Sigmoid colon (tissue), 6 donors: ENCODE measurements at regions not wholly inside any gene's neighbourhood (a gene's known extent, or its start where the extent isn't known, plus 50 kb on each side); places are given as distances from the start of the nearest gene placed in this dataset.

Experiments used
- DNase-seq: peaks from one replicate; pipeline ENCODE4 v3.0.0-alpha.2; 2019
- H3K27ac ChIP-seq, 4 donors: fragments of 200-600 bp; sonication (generic); one replicate each; pipeline ENCODE4 v1.5.1; 2016 to 2019; ENCODE audit warnings: mild to moderate bottlenecking in 1 of 4
- H3K27me3 ChIP-seq, 3 donors: fragments of 200-600 bp; sonication (generic); one replicate each; pipeline ENCODE4 v1.5.1; 2019; ENCODE audit warnings: mild to moderate bottlenecking in 1 of 3
- H3K36me3 ChIP-seq, 4 donors: fragments of 200-600 bp; sonication (generic); one replicate each; pipeline ENCODE4 v1.5.1; 2016 to 2019
- H3K4me1 ChIP-seq, 4 donors: fragments of 200-600 bp; sonication (generic); one replicate each; pipeline ENCODE4 v1.5.1; 2017 to 2019
- H3K4me3 ChIP-seq, 4 donors: fragments of 200-600 bp; sonication (generic); one replicate each; pipeline ENCODE4 v1.5.1; 2017 to 2019; ENCODE audit warnings: mild to moderate bottlenecking in 2 of 4, moderate library complexity in 1 of 4
- H3K9me3 ChIP-seq, 4 donors: fragments of 200-600 bp in 3 of 4; sonication (generic) in 3 of 4; one replicate each; pipeline versions ENCODE4 v1.5.1 to v1.6.1; 2013 to 2019
- EP300 ChIP-seq, 4 donors: sonication (generic); formaldehyde crosslinking; IDR thresholded peaks; one replicate each; pipeline ENCODE4 v1.6.1; 2017; ENCODE audit warnings: antibody characterized with exemption in 4 of 4
- POLR2A ChIP-seq, 2 donors: fragments of 450-650 bp; IDR thresholded peaks; one replicate each; pipeline ENCODE4 v1.6.1; 2016; ENCODE audit warnings: antibody characterized with exemption in 2 of 2, mild to moderate bottlenecking in 2 of 2, moderate library complexity in 2 of 2
- POLR2AphosphoS5 ChIP-seq, 4 donors: sonication (generic); formaldehyde crosslinking; IDR thresholded peaks; one replicate each; pipeline ENCODE4 v1.6.1; 2017; ENCODE audit warnings: antibody characterized with exemption in 4 of 4
- WGBS, 2 donors: extraction: QIAGEN DNeasy Blood & Tissue Kit; methylation state at CpG; one replicate each; pipeline ENCODE4 v1.1.7; 2013; 5-methylcytosine and 5-hydroxymethylcytosine counted together
- intact Hi-C: fragments of 100-400 bp; cut with DNase I; formaldehyde crosslinking; loops from one replicate; pipeline ENCODE4 v1.15.1; 2023
- TF ChIP-seq, protein P1 (sequence below), 4 experiments: fragments of 450-650 bp in 3 of 4; fragments of 200-600 bp in 1 of 4; IDR thresholded peaks; one replicate each; pipeline ENCODE4 v1.5.1; 2016 to 2019; ENCODE audit warnings: antibody characterized with exemption in 4 of 4, mild to moderate bottlenecking in 3 of 4, moderate library complexity in 2 of 4
- donor health status: healthy with polysubstance abuse.
- donor health status: healthy.

DNA sequence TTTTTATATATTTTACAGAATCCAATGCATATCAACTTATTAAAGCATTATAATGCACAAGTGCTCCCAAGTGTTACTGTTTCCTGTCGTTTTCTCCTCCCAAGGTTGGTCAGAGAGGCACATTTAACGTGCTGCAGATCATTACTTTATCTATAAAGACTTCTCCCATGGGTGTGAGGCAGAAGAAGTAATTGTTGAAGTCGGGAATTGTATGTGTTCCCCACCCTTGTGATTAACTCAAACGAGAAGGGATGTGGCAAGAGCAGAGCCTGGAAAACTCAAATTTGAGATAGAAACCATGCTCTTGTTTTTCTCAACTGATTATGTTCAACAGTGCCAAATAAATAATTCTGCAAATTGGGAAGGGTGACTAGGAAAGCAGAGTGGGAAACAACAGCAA lies 412.5 kb upstream of the ADAMTS5 start:
- 25 to 39% methylated on average over 4 of the region's 4 CpGs for WGBS, 2 donors
- intact Hi-C loops, result no loop called here
- Histone ChIP-seq H3K9me3 (no peaks in the 10 kb centered on the region), H3K27me3 (no peaks in the 10 kb centered on the region), H3K36me3 (no peaks in the 10 kb centered on the region), H3K4me3 (no peak overlapping the region), H3K27ac (no peak overlapping the region), H3K4me1 (no peaks in the 10 kb centered on the region)
- DNase-seq, result no peak
- TF ChIP-seq POLR2AphosphoS5 (IDR thresholded peaks at IDR 0.05), result no peak
- TF ChIP-seq EP300 (IDR thresholded peaks at IDR 0.05), result no peak
- TF ChIP-seq, protein P1, sequence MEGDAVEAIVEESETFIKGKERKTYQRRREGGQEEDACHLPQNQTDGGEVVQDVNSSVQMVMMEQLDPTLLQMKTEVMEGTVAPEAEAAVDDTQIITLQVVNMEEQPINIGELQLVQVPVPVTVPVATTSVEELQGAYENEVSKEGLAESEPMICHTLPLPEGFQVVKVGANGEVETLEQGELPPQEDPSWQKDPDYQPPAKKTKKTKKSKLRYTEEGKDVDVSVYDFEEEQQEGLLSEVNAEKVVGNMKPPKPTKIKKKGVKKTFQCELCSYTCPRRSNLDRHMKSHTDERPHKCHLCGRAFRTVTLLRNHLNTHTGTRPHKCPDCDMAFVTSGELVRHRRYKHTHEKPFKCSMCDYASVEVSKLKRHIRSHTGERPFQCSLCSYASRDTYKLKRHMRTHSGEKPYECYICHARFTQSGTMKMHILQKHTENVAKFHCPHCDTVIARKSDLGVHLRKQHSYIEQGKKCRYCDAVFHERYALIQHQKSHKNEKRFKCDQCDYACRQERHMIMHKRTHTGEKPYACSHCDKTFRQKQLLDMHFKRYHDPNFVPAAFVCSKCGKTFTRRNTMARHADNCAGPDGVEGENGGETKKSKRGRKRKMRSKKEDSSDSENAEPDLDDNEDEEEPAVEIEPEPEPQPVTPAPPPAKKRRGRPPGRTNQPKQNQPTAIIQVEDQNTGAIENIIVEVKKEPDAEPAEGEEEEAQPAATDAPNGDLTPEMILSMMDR (IDR thresholded peaks at IDR 0.05), result no peak
- TF ChIP-seq POLR2A (IDR thresholded peaks at IDR 0.05), result no peak

DNA sequence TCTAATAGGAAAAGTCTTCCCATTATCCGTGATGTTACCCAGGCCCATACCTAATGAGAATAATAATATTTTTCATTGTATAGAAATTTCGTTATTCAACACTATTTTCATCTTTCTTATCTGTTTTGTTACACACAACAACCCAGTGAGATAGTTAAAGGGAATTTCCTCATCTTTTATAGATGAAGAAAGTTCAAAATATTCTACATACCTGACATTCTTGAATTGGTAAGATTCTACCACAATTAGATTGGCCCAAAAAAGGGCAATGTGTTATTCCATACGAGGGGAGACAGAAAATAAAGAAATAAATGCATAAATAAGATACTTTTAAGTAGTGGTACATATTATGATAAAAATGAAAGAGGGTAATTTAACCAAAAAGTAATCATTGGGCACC lies 405.5 kb upstream of the ADAMTS5 start:
- Histone ChIP-seq H3K27me3 (no peaks in the 10 kb centered on the region), H3K4me3 (no peak overlapping the region), H3K27ac (no peak overlapping the region), H3K9me3 (no peaks in the 10 kb centered on the region), H3K36me3 (no peaks in the 10 kb centered on the region), H3K4me1 (peaks cover 0 to 14% (median 5%) of the 10 kb centered on the region in 4 donors)
- intact Hi-C loops, result no loop called here
- DNase-seq, result no peak
- TF ChIP-seq POLR2A (IDR thresholded peaks at IDR 0.05) (no peak), POLR2AphosphoS5 (IDR thresholded peaks at IDR 0.05) (no peak), EP300 (IDR thresholded peaks at IDR 0.05) (no peak)
- TF ChIP-seq, protein P1 (IDR thresholded peaks at IDR 0.05), result no peak
- WGBS, 2 donors, result 73 to 84% methylated on average over 3 of the region's 3 CpGs

DNA sequence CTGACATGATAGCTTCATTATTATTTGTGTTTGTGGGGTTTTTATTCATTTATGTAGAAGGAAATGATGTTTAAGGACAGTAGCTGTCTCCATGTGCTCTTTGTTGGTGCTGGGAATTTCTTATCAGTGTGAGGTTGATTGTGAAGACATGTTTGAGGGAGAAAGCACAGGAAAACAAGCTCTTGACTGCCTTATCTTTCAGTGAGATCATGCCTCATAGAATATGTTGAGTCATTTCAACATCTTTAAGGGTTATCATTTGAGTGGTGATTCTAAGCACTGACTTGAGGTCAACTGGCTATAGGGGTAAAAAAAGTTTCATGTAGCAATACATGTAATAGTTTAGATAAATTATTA lies 405.1 kb upstream of the ADAMTS5 start:
- Histone ChIP-seq H3K36me3 (no peaks in the 10 kb centered on the region), H3K4me3 (no peak overlapping the region), H3K27me3 (no peaks in the 10 kb centered on the region), H3K27ac (no peak overlapping the region), H3K4me1 (peaks cover 0 to 14% (median 5%) of the 10 kb centered on the region in 4 donors), H3K9me3 (no peaks in the 10 kb centered on the region)
- TF ChIP-seq, protein P1 (IDR thresholded peaks at IDR 0.05), result no peak
- TF ChIP-seq POLR2AphosphoS5 (IDR thresholded peaks at IDR 0.05), result no peak
- DNase-seq, result no peak
- intact Hi-C loops, result no loop called here

DNA sequence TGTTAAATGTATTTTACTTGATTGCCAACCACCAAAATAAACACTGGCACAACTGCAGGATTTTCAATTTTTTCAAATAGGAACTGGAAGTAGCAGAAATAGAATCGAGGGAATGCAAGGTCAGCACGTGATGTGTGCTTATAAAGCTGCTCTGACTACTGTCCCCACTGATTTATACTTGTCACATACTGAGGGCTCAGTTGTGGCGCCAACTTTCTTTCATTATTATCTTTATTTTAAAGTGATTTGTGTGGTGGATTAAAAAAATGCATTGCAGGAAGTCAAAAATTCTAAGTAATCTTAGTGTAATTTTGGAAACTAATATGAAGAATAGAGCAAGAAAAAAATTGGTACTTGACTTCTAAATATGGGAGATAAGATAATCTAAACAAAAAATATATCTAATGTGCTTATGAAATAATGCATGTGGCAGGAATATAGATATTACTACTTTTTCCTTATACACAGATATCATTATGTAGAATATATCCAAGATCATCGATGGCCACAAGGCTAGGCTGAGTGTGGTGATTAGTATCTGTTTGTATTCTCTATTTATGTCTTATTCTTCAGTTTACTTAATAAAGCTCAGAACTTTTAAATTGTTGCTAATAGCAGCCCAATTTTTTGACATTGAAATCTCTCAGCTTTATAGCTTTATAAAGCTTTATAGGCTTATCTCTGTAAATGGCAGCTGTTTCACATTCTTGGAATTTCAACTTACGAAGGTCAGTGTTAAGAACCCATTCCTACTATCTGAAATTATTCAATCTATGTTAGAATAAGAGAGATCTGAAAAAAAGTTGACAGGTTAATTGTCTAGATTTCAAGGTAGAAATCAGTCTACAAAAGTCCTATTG lies 404.5 kb upstream of the ADAMTS5 start:
- H3K36me3 ChIP-seq, result no peaks in the 10 kb centered on the region
- H3K4me1 ChIP-seq, result peaks cover 0 to 14% (median 5%) of the 10 kb centered on the region in 4 donors
- no peaks in the 10 kb centered on the region for H3K27me3 ChIP-seq
- TF ChIP-seq POLR2AphosphoS5 (IDR thresholded peaks at IDR 0.05), result no peak
- TF ChIP-seq EP300 (IDR thresholded peaks at IDR 0.05), result no peak
- no peak for TF ChIP-seq POLR2A (IDR thresholded peaks at IDR 0.05)
- TF ChIP-seq, protein P1 (IDR thresholded peaks at IDR 0.05), result no peak
- H3K4me3 ChIP-seq, result no peak overlapping the region
- intact Hi-C loops, result no loop called here
- no peak for DNase-seq
- H3K27ac ChIP-seq, result no peak overlapping the region
- no peaks in the 10 kb centered on the region for H3K9me3 ChIP-seq
- 69 to 79% methylated on average over 5 of the region's 5 CpGs for WGBS, 2 donors
